B cell (primary cell): ENCODE measurements at regions not wholly inside any gene's neighbourhood (a gene's known extent, or its start where the extent isn't known, plus 50 kb on each side); places are given as distances from the start of the nearest gene placed in this dataset.

Source experiments
- CTCF ChIP-seq: fragments of 200-600 bp; IDR thresholded peaks from one replicate; pipeline ENCODE4 v1.8.0; 2022; ENCODE audit warnings: antibody characterized with exemption, mild to moderate bottlenecking
- EZH2 ChIP-seq: IDR thresholded peaks from 2 replicates; pipeline ENCODE4 v1.6.1; 2012; ENCODE audit warnings: borderline replicate concordance, low read depth, mild to moderate bottlenecking, moderate library complexity, low read length; ENCODE audit not compliant: insufficient read depth, poor library complexity, severe bottlenecking

GRCh38 chr20:22501566-22502344, 82.6 kb downstream of the FOXA2 start:
- TF ChIP-seq CTCF (no peak), EZH2 (no peak)
